B cell (primary cell): ENCODE measurements at regions not wholly inside any gene's neighbourhood (a gene's known extent, or its start where the extent isn't known, plus 50 kb on each side); places are given as distances from the start of the nearest gene placed in this dataset.
"Not testable (repeated sequence)": the region's sequence is repeated elsewhere in the genome, so short reads cannot be mapped to it uniquely, and the experiment has no call there.

ENCODE experiments used
- ATAC-seq: fragments of 200-7000 bp; cut with Tn5 transposase; one replicate; pipeline ENCODE4 v1.10.0; 2021; ENCODE audit warnings: low read depth, mild to moderate bottlenecking, moderate number of reproducible peaks, moderate library complexity
- CTCF ChIA-PET: fragments of 350-600 bp; sonication (Branson Sonifier 250); formaldehyde crosslinking; loops from one replicate; lab custom pipeline; 2021; ENCODE audit warnings: antibody characterized with exemption, inconsistent platforms; lab: Charles Lee
- POLR2A ChIA-PET: fragments of 350-600 bp; sonication (Branson Sonifier 250); formaldehyde crosslinking; loops from one replicate; lab custom pipeline; 2021; ENCODE audit warnings: antibody characterized with exemption; lab: Charles Lee
- DNase-seq: peaks from one replicate; pipeline ENCODE4 v3.0.0; 2013
- H2AFZ ChIP-seq: 2 replicates; pipeline ENCODE4 v1.6.1; 2012; ENCODE audit warnings: mild to moderate bottlenecking, low read depth, low read length; ENCODE audit not compliant: insufficient read depth, poor library complexity, severe bottlenecking
- H3K27ac ChIP-seq, 2 donors: 1 replicate in 1 of 2; 2 replicates in 1 of 2; pipeline ENCODE4 v1.5.1; 2012 to 2013; ENCODE audit warnings: low read length in 2 of 2, mild to moderate bottlenecking in 2 of 2, moderate library complexity in 1 of 2
- H3K27me3 ChIP-seq, 4 experiments: fragments of 200-600 bp in 1 of 4; sonication (generic) in 1 of 4; replicated peaks in 1 of 4; 1 replicate in 2 of 4; 2 replicates in 2 of 4; pipeline versions ENCODE4 v1.6.1 to v1.7.0; 2013 to 2016; ENCODE audit warnings: low read length in 3 of 4, mild to moderate bottlenecking in 2 of 4, mixed read lengths in 1 of 4, moderate library complexity in 1 of 4; ENCODE audit not compliant: insufficient read depth in 4 of 4, control insufficient read depth in 3 of 4; ENCODE audit errors: control extremely low read depth in 1 of 4
- H3K36me3 ChIP-seq, 2 experiments: replicated peaks in 1 of 2; 1 replicate in 1 of 2; 2 replicates in 1 of 2; pipeline versions ENCODE4 v1.6.1 to v1.7.1; 2013; ENCODE audit warnings: low read length in 1 of 2; ENCODE audit not compliant: insufficient read depth in 2 of 2, control insufficient read depth in 1 of 2; ENCODE audit errors: control extremely low read depth in 1 of 2, extremely low read depth in 1 of 2
- H3K4me1 ChIP-seq, 2 donors: fragments of 200-600 bp in 1 of 2; sonication (generic) in 1 of 2; 1 replicate in 1 of 2; 2 replicates in 1 of 2; pipeline versions ENCODE4 v1.5.1 to v1.6.1; 2013 to 2017; ENCODE audit warnings: low read length in 2 of 2; ENCODE audit not compliant: control insufficient read depth in 2 of 2, insufficient read depth in 2 of 2
- H3K4me2 ChIP-seq: replicated peaks from 2 replicates; pipeline ENCODE3; 2012; ENCODE audit warnings: mild to moderate bottlenecking, low read depth, low read length; ENCODE audit not compliant: poor library complexity, severe bottlenecking
- H3K4me3 ChIP-seq, 5 experiments: fragments of 200-600 bp in 1 of 5; sonication (generic) in 1 of 5; 1 replicate in 3 of 5; 2 replicates in 2 of 5; pipeline versions ENCODE4 v1.5.1 to v1.7.0; 2011 to 2016; ENCODE audit warnings: low read length in 4 of 5, mild to moderate bottlenecking in 4 of 5, low read depth in 2 of 5, control low read depth in 1 of 5, moderate library complexity in 1 of 5; ENCODE audit not compliant: insufficient read depth in 1 of 5; ENCODE audit errors: control extremely low read depth in 1 of 5, extremely low read depth in 1 of 5
- H3K79me2 ChIP-seq: fragments of 200-600 bp; sonication (generic); one replicate; pipeline ENCODE4 v1.6.0; 2016; ENCODE audit warnings: low read length; ENCODE audit not compliant: control insufficient read depth, insufficient read depth
- H3K9ac ChIP-seq: fragments of 200-600 bp; sonication (generic); 2 replicates; pipeline ENCODE4 v1.6.1; 2017; ENCODE audit warnings: mild to moderate bottlenecking, low read length, moderate library complexity
- H3K9me3 ChIP-seq, 3 donors: one replicate each; pipeline versions ENCODE4 v1.6.1 to v1.7.1; 2013; ENCODE audit warnings: low read length in 2 of 3; ENCODE audit not compliant: control insufficient read depth in 2 of 3, insufficient read depth in 1 of 3; ENCODE audit errors: control extremely low read depth in 1 of 3
- H4K20me1 ChIP-seq: 2 replicates; pipeline ENCODE4 v1.6.0; 2012; ENCODE audit warnings: mild to moderate bottlenecking, low read length; ENCODE audit not compliant: insufficient read depth, control insufficient read depth, poor library complexity, severe bottlenecking
- H3K27ac Mint-ChIP-seq: one replicate; pipeline ENCODE4 v1.8.0; 2021; ENCODE audit warnings: mixed read lengths
- H3K27me3 Mint-ChIP-seq: one replicate; pipeline ENCODE4 v1.8.0; 2021; ENCODE audit warnings: mixed read lengths
- H3K4me1 Mint-ChIP-seq: one replicate; pipeline ENCODE4 v1.8.0; 2021; ENCODE audit warnings: mixed read lengths
- H3K4me3 Mint-ChIP-seq: one replicate; pipeline ENCODE4 v1.8.0; 2021; ENCODE audit warnings: mixed read lengths
- H3K9me3 Mint-ChIP-seq: one replicate; pipeline ENCODE4 v1.8.0; 2022; ENCODE audit warnings: mixed read lengths; ENCODE audit not compliant: insufficient read depth
- EZH2 ChIP-seq: IDR thresholded peaks from 2 replicates; pipeline ENCODE4 v1.6.1; 2012; ENCODE audit warnings: borderline replicate concordance, low read depth, mild to moderate bottlenecking, moderate library complexity, low read length; ENCODE audit not compliant: insufficient read depth, poor library complexity, severe bottlenecking
- WGBS: methylation state at CpG from one replicate; pipeline ENCODE4 v1.1.5; 2013; ENCODE audit warnings: missing lambda C conversion rate; ENCODE audit not compliant: insufficient coverage; 5-methylcytosine and 5-hydroxymethylcytosine counted together
- intact Hi-C: fragments of 100-400 bp; cut with micrococcal nuclease; formaldehyde crosslinking; loops from one replicate; pipeline ENCODE4 v1.10.0; 2022
- TF ChIP-seq, protein P1 (sequence below): fragments of 200-600 bp; IDR thresholded peaks from one replicate; pipeline ENCODE4 v1.8.0; 2022; ENCODE audit warnings: antibody characterized with exemption, mild to moderate bottlenecking

DNA sequence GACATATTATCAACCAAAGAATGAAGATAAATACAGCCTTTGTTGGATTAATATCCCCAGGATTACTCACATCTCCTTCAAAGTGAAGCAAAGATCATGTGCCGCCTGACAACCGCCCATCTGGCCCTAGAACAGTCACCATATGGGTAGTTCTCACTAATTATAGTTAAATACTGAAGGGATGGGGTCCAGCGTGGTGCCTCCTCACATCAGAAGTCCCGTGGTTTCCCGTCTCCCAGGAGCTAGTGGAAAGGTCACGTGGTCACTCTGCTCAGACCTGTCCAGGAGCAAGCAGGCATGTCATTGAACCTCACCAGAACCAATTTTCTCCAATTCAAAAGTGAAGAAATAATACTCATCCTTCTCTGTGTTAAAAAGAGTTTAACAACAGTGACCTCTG, 434.5 kb downstream of the SHISA9 start:
- H3K27me3 Mint-ChIP-seq: no peaks in the 10 kb centered on the region
- intact Hi-C loops: no loop called here
- H3K27ac Mint-ChIP-seq: no peak overlapping the region
- Histone ChIP-seq H3K4me1 (no peaks in the 10 kb centered on the region), H4K20me1 (no peaks in the 10 kb centered on the region), H2AFZ (no peak overlapping the region), H3K9me3 (peaks cover 0 to 3% (median 0%) of the 10 kb centered on the region in 3 donors), H3K79me2 (no peaks in the 10 kb centered on the region), H3K36me3 (no peaks in the 10 kb centered on the region), H3K4me3 (no peak overlapping the region), H3K27me3 (no peaks in the 10 kb centered on the region), H3K4me2 (no peak overlapping the region), H3K27ac (no peak overlapping the region), H3K9ac (no peak overlapping the region)
- DNase-seq: no peak
- H3K4me1 Mint-ChIP-seq: no peaks in the 10 kb centered on the region
- ATAC-seq: no peak
- WGBS: no CpG with 5 or more reads among the region's 6 CpGs
- ChIA-PET POLR2A (no interaction called here), CTCF (no interaction called here)
- TF ChIP-seq, protein P1, sequence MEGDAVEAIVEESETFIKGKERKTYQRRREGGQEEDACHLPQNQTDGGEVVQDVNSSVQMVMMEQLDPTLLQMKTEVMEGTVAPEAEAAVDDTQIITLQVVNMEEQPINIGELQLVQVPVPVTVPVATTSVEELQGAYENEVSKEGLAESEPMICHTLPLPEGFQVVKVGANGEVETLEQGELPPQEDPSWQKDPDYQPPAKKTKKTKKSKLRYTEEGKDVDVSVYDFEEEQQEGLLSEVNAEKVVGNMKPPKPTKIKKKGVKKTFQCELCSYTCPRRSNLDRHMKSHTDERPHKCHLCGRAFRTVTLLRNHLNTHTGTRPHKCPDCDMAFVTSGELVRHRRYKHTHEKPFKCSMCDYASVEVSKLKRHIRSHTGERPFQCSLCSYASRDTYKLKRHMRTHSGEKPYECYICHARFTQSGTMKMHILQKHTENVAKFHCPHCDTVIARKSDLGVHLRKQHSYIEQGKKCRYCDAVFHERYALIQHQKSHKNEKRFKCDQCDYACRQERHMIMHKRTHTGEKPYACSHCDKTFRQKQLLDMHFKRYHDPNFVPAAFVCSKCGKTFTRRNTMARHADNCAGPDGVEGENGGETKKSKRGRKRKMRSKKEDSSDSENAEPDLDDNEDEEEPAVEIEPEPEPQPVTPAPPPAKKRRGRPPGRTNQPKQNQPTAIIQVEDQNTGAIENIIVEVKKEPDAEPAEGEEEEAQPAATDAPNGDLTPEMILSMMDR: no peak
- no peak for TF ChIP-seq EZH2
- peaks cover 2% of the 10 kb centered on the region for H3K9me3 Mint-ChIP-seq
- H3K4me3 Mint-ChIP-seq: no peak overlapping the region

DNA sequence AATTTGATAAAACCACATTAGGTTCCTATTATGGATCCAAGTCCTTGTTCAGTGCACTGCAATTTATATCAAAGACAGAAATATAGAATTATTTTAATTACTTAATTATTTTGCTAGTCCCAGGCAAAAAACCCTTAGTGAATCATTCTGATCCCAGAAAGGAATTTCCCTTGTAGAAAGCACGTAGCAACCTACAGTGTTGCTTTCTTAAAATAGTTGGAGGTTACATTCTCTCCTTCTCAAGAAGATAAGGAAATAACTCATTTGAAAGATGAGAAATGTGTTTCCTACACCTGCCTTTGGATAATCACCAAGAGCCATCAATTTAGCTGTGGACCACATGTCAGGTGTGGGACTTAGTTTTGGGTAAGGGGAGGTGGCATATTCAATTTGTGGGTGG, 434.9 kb downstream of the SHISA9 start:
- TF ChIP-seq, protein P1: no peak
- WGBS: no CpG with 5 or more reads among the region's 1 CpG
- no peak for DNase-seq
- H3K9me3 Mint-ChIP-seq: peaks cover 2% of the 10 kb centered on the region
- intact Hi-C loops: no loop called here
- Histone ChIP-seq H3K27me3 (no peaks in the 10 kb centered on the region), H3K4me2 (no peak overlapping the region), H3K9me3 (peaks cover 0 to 3% (median 0%) of the 10 kb centered on the region in 3 donors), H4K20me1 (no peaks in the 10 kb centered on the region), H3K4me1 (no peaks in the 10 kb centered on the region), H3K9ac (no peak overlapping the region), H3K79me2 (no peaks in the 10 kb centered on the region), H3K36me3 (no peaks in the 10 kb centered on the region), H3K4me3 (no peak overlapping the region), H2AFZ (no peak overlapping the region), H3K27ac (no peak overlapping the region)
- H3K27ac Mint-ChIP-seq: no peak overlapping the region
- H3K4me3 Mint-ChIP-seq: no peak overlapping the region
- H3K4me1 Mint-ChIP-seq: no peaks in the 10 kb centered on the region
- CTCF ChIA-PET: no interaction called here
- POLR2A ChIA-PET: no interaction called here
- no peak for ATAC-seq
- no peaks in the 10 kb centered on the region for H3K27me3 Mint-ChIP-seq

GRCh38 chr16:13336907-13337881, 435.8 kb downstream of the SHISA9 start:
- H3K4me2 ChIP-seq, H3K27ac ChIP-seq, H2AFZ ChIP-seq, H3K27me3 Mint-ChIP-seq, H3K4me1 Mint-ChIP-seq, ATAC-seq, H3K4me1 ChIP-seq, H3K27me3 ChIP-seq, POLR2A ChIA-PET, H4K20me1 ChIP-seq, H3K4me3 ChIP-seq, H3K9me3 Mint-ChIP-seq, H3K79me2 ChIP-seq, intact Hi-C loops, H3K9me3 ChIP-seq, H3K27ac Mint-ChIP-seq, H3K36me3 ChIP-seq, CTCF ChIA-PET, H3K9ac ChIP-seq, DNase-seq, H3K4me3 Mint-ChIP-seq: not testable (repeated sequence)
- WGBS: 83% methylated on average over 1 of the region's 6 CpGs
